GM23338 (cell line): ENCODE measurements at regions not wholly inside any gene's neighbourhood (a gene's known extent, or its start where the extent isn't known, plus 50 kb on each side); places are given as distances from the start of the nearest gene placed in this dataset.

Experiments used
- ATAC-seq: fragments of 200-7000 bp; cut with Tn5 transposase; 3 replicates; pipeline ENCODE4 v1.9.1; 2020
- DNase-seq: peaks from one replicate; pipeline ENCODE4 v3.0.0-alpha.2; 2015; ENCODE audit warnings: low spot score
- H2AFZ ChIP-seq: fragments of 200-600 bp; sonication (generic); 2 replicates; pipeline ENCODE4 v1.8.0; 2016; ENCODE audit warnings: antibody characterized with exemption, mild to moderate bottlenecking, moderate library complexity
- H3F3A ChIP-seq: fragments of 200-600 bp; sonication (generic); replicated peaks from 2 replicates; pipeline ENCODE4 v1.8.0; 2017; ENCODE audit warnings: antibody characterized with exemption, mixed run types, low read depth
- H3K27ac ChIP-seq: fragments of 200-600 bp; sonication (generic); 2 replicates; pipeline ENCODE4 v1.6.1; 2016; ENCODE audit warnings: low read depth
- H3K27me3 ChIP-seq: fragments of 200-600 bp; sonication (generic); 2 replicates; pipeline ENCODE4 v1.8.0; 2016; ENCODE audit warnings: mild to moderate bottlenecking, mixed run types, moderate library complexity; ENCODE audit not compliant: insufficient read depth
- H3K36me3 ChIP-seq: fragments of 200-600 bp; sonication (generic); 2 replicates; pipeline ENCODE4 v1.8.0; 2016; ENCODE audit warnings: mild to moderate bottlenecking; ENCODE audit not compliant: insufficient read depth
- H3K4me1 ChIP-seq: fragments of 200-600 bp; sonication (generic); 2 replicates; pipeline ENCODE4 v1.8.0; 2016; ENCODE audit warnings: mild to moderate bottlenecking, moderate library complexity; ENCODE audit not compliant: insufficient read depth
- H3K4me2 ChIP-seq: fragments of 200-600 bp; sonication (generic); 2 replicates; pipeline ENCODE4 v1.7.1; 2017; ENCODE audit warnings: mixed run types
- H3K4me3 ChIP-seq: fragments of 200-600 bp; sonication (generic); 2 replicates; pipeline ENCODE4 v1.6.1; 2016; ENCODE audit warnings: mixed run types
- H3K79me2 ChIP-seq: fragments of 200-600 bp; sonication (generic); replicated peaks from 2 replicates; pipeline ENCODE4 v1.8.0; 2017; ENCODE audit warnings: mild to moderate bottlenecking; ENCODE audit not compliant: insufficient read depth
- H3K9me2 ChIP-seq: fragments of 200-600 bp; sonication (generic); 2 replicates; pipeline ENCODE4 v1.8.0; 2017; ENCODE audit not compliant: insufficient read depth
- H4K20me1 ChIP-seq: fragments of 200-600 bp; sonication (generic); replicated peaks from 2 replicates; pipeline ENCODE4 v1.8.0; 2017; ENCODE audit warnings: mild to moderate bottlenecking; ENCODE audit not compliant: insufficient read depth
- H3K27ac Mint-ChIP-seq: 2 replicates; pipeline ENCODE4 v1.8.0; 2020; ENCODE audit warnings: inconsistent platforms, mild to moderate bottlenecking, moderate library complexity, mixed read lengths
- H3K27me3 Mint-ChIP-seq: 3 replicates; pipeline ENCODE4 v1.8.0; 2022; ENCODE audit warnings: low read depth, mild to moderate bottlenecking, moderate library complexity, mixed read lengths, inconsistent platforms; ENCODE audit not compliant: insufficient read depth, poor library complexity
- H3K36me3 Mint-ChIP-seq: 3 replicates; pipeline ENCODE4 v1.8.0; 2021; ENCODE audit warnings: low read depth, mild to moderate bottlenecking, inconsistent platforms, moderate library complexity, mixed read lengths
- H3K4me1 Mint-ChIP-seq: 3 replicates; pipeline ENCODE4 v1.8.0; 2020; ENCODE audit warnings: mild to moderate bottlenecking, inconsistent platforms, mixed read lengths
- H3K4me3 Mint-ChIP-seq: 3 replicates; pipeline ENCODE4 v1.8.0; 2021; ENCODE audit warnings: moderate library complexity, mild to moderate bottlenecking, inconsistent platforms, mixed read lengths
- H3K9me3 Mint-ChIP-seq: 3 replicates; pipeline ENCODE4 v1.8.0; 2020; ENCODE audit warnings: moderate library complexity, mild to moderate bottlenecking, inconsistent platforms, mixed read lengths
- ETS1 ChIP-seq: IDR thresholded peaks from 2 replicates; pipeline ENCODE4 v1.6.1; 2016; ENCODE audit warnings: antibody characterized with exemption
- EZH2 ChIP-seq: fragments of 200-600 bp; sonication (generic); IDR thresholded peaks from one replicate; pipeline ENCODE4 v1.8.0; 2017; ENCODE audit warnings: antibody characterized with exemption, mild to moderate bottlenecking, low read depth; ENCODE audit not compliant: unreplicated experiment
- EZH2phosphoT487 ChIP-seq: fragments of 200-600 bp; sonication (generic); IDR thresholded peaks from one replicate; pipeline ENCODE4 v1.8.1; 2018; ENCODE audit warnings: antibody characterized with exemption; ENCODE audit not compliant: unreplicated experiment
- POLR2AphosphoS5 ChIP-seq: IDR thresholded peaks from 2 replicates; pipeline ENCODE4 v1.6.1; 2016; ENCODE audit warnings: antibody characterized with exemption, low read depth
- REST ChIP-seq: IDR thresholded peaks from one replicate; pipeline ENCODE4 v1.6.1; 2018; ENCODE audit warnings: antibody characterized with exemption; ENCODE audit not compliant: unreplicated experiment
- ZNF114 ChIP-seq: fragments of 250-450 bp; sonication (Bioruptor Pico); IDR thresholded peaks from 2 replicates; pipeline ENCODE4 v1.5.0; 2020; ENCODE audit warnings: mild to moderate bottlenecking, moderate library complexity
- ZNF331 ChIP-seq: fragments of 250-450 bp; sonication (Bioruptor Pico); IDR thresholded peaks from 2 replicates; pipeline ENCODE4 v1.5.0; 2020; ENCODE audit warnings: low read depth, mild to moderate bottlenecking, moderate library complexity
- ZNF462 ChIP-seq: fragments of 250-450 bp; sonication (Bioruptor Pico); IDR thresholded peaks from 2 replicates; pipeline ENCODE4 v1.5.0; 2020; ENCODE audit warnings: mild to moderate bottlenecking, moderate library complexity

- Histone ChIP-seq H3K27me3 (no peaks in the 10 kb centered on the region), H3K4me2 (no peak overlapping the region), H3K4me3 (no peak overlapping the region), H3K27ac (no peak overlapping the region), H3K36me3 (no peaks in the 10 kb centered on the region), H4K20me1 (no peaks in the 10 kb centered on the region), H2AFZ (no peak overlapping the region), H3F3A (no peaks in the 10 kb centered on the region), H3K9me2 (peaks cover 12% of the 10 kb centered on the region; the same call in 1 of the 2 replicates), H3K79me2 (no peaks in the 10 kb centered on the region), H3K4me1 (no peaks in the 10 kb centered on the region)
- DNase-seq (no peak), ATAC-seq (no peak)
- peaks cover 6% of the 10 kb centered on the region for H3K27me3 Mint-ChIP-seq
- no peaks in the 10 kb centered on the region for H3K4me1 Mint-ChIP-seq
- no peak for TF ChIP-seq ETS1
- no peak overlapping the region for H3K4me3 Mint-ChIP-seq
- H3K27ac Mint-ChIP-seq: no peak overlapping the region
- no peaks in the 10 kb centered on the region for H3K36me3 Mint-ChIP-seq
- H3K9me3 Mint-ChIP-seq: no peaks in the 10 kb centered on the region
These were observed 86.9 kb upstream of the MSX1 start for GRCh38 chr4:4772534-4772933.

GRCh38 chr4:4771160-4771559 lies 88.3 kb upstream of the MSX1 start:
- H3K4me3 ChIP-seq: no peak overlapping the region
- H2AFZ ChIP-seq: no peak overlapping the region
- H3K9me3 Mint-ChIP-seq: no peaks in the 10 kb centered on the region; the same call in 2 of the 3 replicates
- ATAC-seq (no peak), DNase-seq (no peak)
- no peak overlapping the region for H3K27ac Mint-ChIP-seq
- no peaks in the 10 kb centered on the region for H3K36me3 Mint-ChIP-seq
- H3K27ac ChIP-seq: no peak overlapping the region
- H3K27me3 ChIP-seq: no peaks in the 10 kb centered on the region
- no peaks in the 10 kb centered on the region for H3K4me1 ChIP-seq
- peaks cover 12% of the 10 kb centered on the region; the same call in 1 of the 2 replicates for H3K9me2 ChIP-seq
- no peaks in the 10 kb centered on the region for H3F3A ChIP-seq
- no peaks in the 10 kb centered on the region for H4K20me1 ChIP-seq
- peaks cover 5% of the 10 kb centered on the region; the same call in 2 of the 3 replicates for H3K4me1 Mint-ChIP-seq
- no peaks in the 10 kb centered on the region for H3K79me2 ChIP-seq
- H3K4me3 Mint-ChIP-seq: no peak overlapping the region
- H3K36me3 ChIP-seq: no peaks in the 10 kb centered on the region
- H3K27me3 Mint-ChIP-seq: peaks cover 3% of the 10 kb centered on the region
- no peak overlapping the region for H3K4me2 ChIP-seq
- TF ChIP-seq ZNF114 (no peak), EZH2phosphoT487 (no peak), POLR2AphosphoS5 (no peak), ZNF331 (CRISPR knock-in tag) (no peak), ZNF462 (CRISPR knock-in tag) (no peak), EZH2 (no peak), ETS1 (no peak), REST (no peak)
